GM19238 (cell line): ENCODE measurements at regions not wholly inside any gene's neighbourhood (a gene's known extent, or its start where the extent isn't known, plus 50 kb on each side); places are given as distances from the start of the nearest gene placed in this dataset.
"Not testable (repeated sequence)": the region's sequence is repeated elsewhere in the genome, so short reads cannot be mapped to it uniquely, and the experiment has no call there.

Experiments used
- DNase-seq: peaks from one replicate; pipeline ENCODE4 v3.0.0; 2011; ENCODE audit warnings: low spot score; ENCODE audit not compliant: insufficient read length

GRCh38 chr10:10726101-10726500, 291.6 kb upstream of the CELF2 start:
- no peak for DNase-seq

GRCh38 chr10:10727411-10727810, 290.3 kb upstream of the CELF2 start:
- not testable (repeated sequence) for DNase-seq

- DNase-seq: no peak
Observed at GRCh38 chr10:10727812-10728211, 289.9 kb upstream of the CELF2 start.

GRCh38 chr10:10730471-10731043, 287.1 kb upstream of the CELF2 start:
- no peak for DNase-seq

GRCh38 chr10:10731366-10731765, 286.3 kb upstream of the CELF2 start:
- no peak for DNase-seq

GRCh38 chr10:10734356-10735064, 283.2 kb upstream of the CELF2 start:
- no peak for DNase-seq

- no peak for DNase-seq
Observed at GRCh38 chr10:10745291-10745690, 272.4 kb upstream of the CELF2 start.

GRCh38 chr10:10755490-10755889, 262.2 kb upstream of the CELF2 start:
- DNase-seq: no peak

GRCh38 chr10:10758306-10758705, 259.4 kb upstream of the CELF2 start:
- DNase-seq: no peak

- DNase-seq: not testable (repeated sequence)
Observed at GRCh38 chr10:10759806-10760205, 257.9 kb upstream of the CELF2 start.

- no peak for DNase-seq
Observed at GRCh38 chr10:10765017-10765416, 252.7 kb upstream of the CELF2 start.

- DNase-seq: no peak
Observed at GRCh38 chr10:10772411-10772810, 245.3 kb upstream of the CELF2 start.

GRCh38 chr10:10772874-10773508, 244.7 kb upstream of the CELF2 start:
- DNase-seq: no peak

GRCh38 chr10:10774416-10774815, 243.3 kb upstream of the CELF2 start:
- no peak for DNase-seq

GRCh38 chr10:10776363-10776762, 241.3 kb upstream of the CELF2 start:
- DNase-seq: no peak

GRCh38 chr10:10777279-10777678, 240.4 kb upstream of the CELF2 start:
- DNase-seq: no peak

GRCh38 chr10:10777723-10778122, 239.9 kb upstream of the CELF2 start:
- no peak for DNase-seq

GRCh38 chr10:10778959-10779358, 238.7 kb upstream of the CELF2 start:
- no peak for DNase-seq

- DNase-seq: no peak
Observed at GRCh38 chr10:10779511-10779910, 238.2 kb upstream of the CELF2 start.

- DNase-seq: no peak
Observed at GRCh38 chr10:10780746-10781145, 236.9 kb upstream of the CELF2 start.

GRCh38 chr10:10782603-10783002, 235.1 kb upstream of the CELF2 start:
- DNase-seq: no peak

- DNase-seq: no peak
Observed at GRCh38 chr10:10785627-10786026, 232.0 kb upstream of the CELF2 start.
